ENCODE measurements at regions not wholly inside any gene's neighbourhood (a gene's known extent, or its start where the extent isn't known, plus 50 kb on each side); places are given as distances from the start of the nearest gene placed in this dataset.

- ChIA-PET CTCF (no interaction called here), POLR2A (no interaction called here)
- ATAC-seq (no peak), DNase-seq (no peak)
- H3K4me1 Mint-ChIP-seq (ENCODE audit: low read depth) = no peaks in the 10 kb centered on the region
- H3K27me3 Mint-ChIP-seq = no peaks in the 10 kb centered on the region
- no peak overlapping the region for H3K27ac Mint-ChIP-seq
- H3K36me3 Mint-ChIP-seq (ENCODE audit: low read depth) = no peaks in the 10 kb centered on the region
- no peak for TF ChIP-seq CTCF (IDR thresholded peaks at IDR 0.05)
- intact Hi-C loops (cut with micrococcal nuclease) = no loop called here
- H3K9me3 Mint-ChIP-seq = no peaks in the 10 kb centered on the region
- no peak overlapping the region for H3K4me3 Mint-ChIP-seq
Measured at GRCh38 chr15:87576486-87577176, 679.9 kb downstream of the NTRK3 start.

GRCh38 chr15:87575896-87576473 is 680.6 kb downstream of the NTRK3 start:
- no peaks in the 10 kb centered on the region for H3K9me3 Mint-ChIP-seq
- H3K27ac Mint-ChIP-seq = no peak overlapping the region
- POLR2A ChIA-PET = no interaction called here
- H3K4me1 Mint-ChIP-seq (ENCODE audit: low read depth) = no peaks in the 10 kb centered on the region
- no peak overlapping the region for H3K4me3 Mint-ChIP-seq
- ATAC-seq (no peak), DNase-seq (no peak)
- no peak for TF ChIP-seq CTCF (IDR thresholded peaks at IDR 0.05)
- no peaks in the 10 kb centered on the region for H3K27me3 Mint-ChIP-seq
- intact Hi-C loops (cut with micrococcal nuclease) = no loop called here
- CTCF ChIA-PET = no interaction called here
- H3K36me3 Mint-ChIP-seq (ENCODE audit: low read depth) = no peaks in the 10 kb centered on the region

GRCh38 chr15:87573534-87573933 is 683.0 kb downstream of the NTRK3 start:
- no peak for ATAC-seq
- H3K27ac Mint-ChIP-seq = no peak overlapping the region
- ChIA-PET CTCF (no interaction called here), POLR2A (no interaction called here)
- H3K4me3 Mint-ChIP-seq = no peak overlapping the region
- H3K9me3 Mint-ChIP-seq = peaks cover 1% of the 10 kb centered on the region
- no peaks in the 10 kb centered on the region for H3K36me3 Mint-ChIP-seq (ENCODE audit: low read depth)
- no peaks in the 10 kb centered on the region for H3K27me3 Mint-ChIP-seq
- intact Hi-C loops (cut with micrococcal nuclease) = no loop called here
- no peak for DNase-seq
- H3K4me1 Mint-ChIP-seq (ENCODE audit: low read depth) = peaks cover 9% of the 10 kb centered on the region
- no peak for TF ChIP-seq CTCF (IDR thresholded peaks at IDR 0.05)

- TF ChIP-seq CTCF (IDR thresholded peaks at IDR 0.05) = no peak
- ATAC-seq = no peak
- Mint-ChIP-seq H3K27ac (no peak overlapping the region), H3K4me3 (no peak overlapping the region), H3K27me3 (no peaks in the 10 kb centered on the region), H3K4me1 (ENCODE audit: low read depth) (peaks cover 9% of the 10 kb centered on the region), H3K9me3 (peaks cover 1% of the 10 kb centered on the region), H3K36me3 (ENCODE audit: low read depth) (no peaks in the 10 kb centered on the region)
- intact Hi-C loops (cut with micrococcal nuclease) = no loop called here
- CTCF ChIA-PET = no interaction called here
- POLR2A ChIA-PET = no interaction called here
- DNase-seq = no peak
Measured at GRCh38 chr15:87573039-87573438, 683.5 kb downstream of the NTRK3 start.

- ATAC-seq = no peak
Measured at GRCh38 chr15:87572381-87572910, 684.1 kb downstream of the NTRK3 start.

More at GRCh38 chr15:87572381-87572910, 684.1 kb downstream of the NTRK3 start:
- TF ChIP-seq CTCF (IDR thresholded peaks at IDR 0.05) = no peak
- no peak overlapping the region for H3K4me3 Mint-ChIP-seq
- H3K4me1 Mint-ChIP-seq (ENCODE audit: low read depth) = peaks cover 9% of the 10 kb centered on the region
- no peaks in the 10 kb centered on the region for H3K27me3 Mint-ChIP-seq
- peaks cover 1% of the 10 kb centered on the region for H3K9me3 Mint-ChIP-seq
- POLR2A ChIA-PET = no interaction called here
- no peak for DNase-seq
- no peak overlapping the region for H3K27ac Mint-ChIP-seq
- CTCF ChIA-PET = no interaction called here
- intact Hi-C loops (cut with micrococcal nuclease) = no loop called here
- no peaks in the 10 kb centered on the region for H3K36me3 Mint-ChIP-seq (ENCODE audit: low read depth)
